Lower leg skin (tissue), 4 donors: ENCODE measurements at regions not wholly inside any gene's neighbourhood (a gene's known extent, or its start where the extent isn't known, plus 50 kb on each side); places are given as distances from the start of the nearest gene placed in this dataset.

ENCODE experiments used
- DNase-seq, 2 donors: peaks; one replicate each; pipeline ENCODE4 v3.0.0-alpha.2; 2019; ENCODE audit warnings: low spot score in 2 of 2
- H3K4me3 ChIP-seq: fragments of 200-600 bp; sonication (generic); 2 replicates; pipeline ENCODE4 v1.5.1; 2017; ENCODE audit warnings: mild to moderate bottlenecking, low read depth; ENCODE audit not compliant: poor library complexity, severe bottlenecking
- POLR2A ChIP-seq, 2 donors: fragments of 450-650 bp; IDR thresholded peaks; one replicate each; pipeline ENCODE4 v1.6.1; 2016 to 2017; ENCODE audit warnings: antibody characterized with exemption in 2 of 2, mild to moderate bottlenecking in 1 of 2, moderate library complexity in 1 of 2
- WGBS, 2 donors: methylation state at CpG; one replicate each; pipeline ENCODE4 v1.1.5; 2018; 5-methylcytosine and 5-hydroxymethylcytosine counted together
- intact Hi-C: fragments of 100-400 bp; cut with DNase I; formaldehyde crosslinking; loops from one replicate; pipeline ENCODE4 v1.15.0; 2023; ENCODE audit warnings: low total_unique reads
- TF ChIP-seq, protein P1 (sequence below), 3 donors: fragments of 450-650 bp; IDR thresholded peaks; one replicate each; pipeline ENCODE4 v1.5.1; 2016; ENCODE audit warnings: antibody characterized with exemption in 3 of 3, mild to moderate bottlenecking in 3 of 3, moderate library complexity in 2 of 3

DNA sequence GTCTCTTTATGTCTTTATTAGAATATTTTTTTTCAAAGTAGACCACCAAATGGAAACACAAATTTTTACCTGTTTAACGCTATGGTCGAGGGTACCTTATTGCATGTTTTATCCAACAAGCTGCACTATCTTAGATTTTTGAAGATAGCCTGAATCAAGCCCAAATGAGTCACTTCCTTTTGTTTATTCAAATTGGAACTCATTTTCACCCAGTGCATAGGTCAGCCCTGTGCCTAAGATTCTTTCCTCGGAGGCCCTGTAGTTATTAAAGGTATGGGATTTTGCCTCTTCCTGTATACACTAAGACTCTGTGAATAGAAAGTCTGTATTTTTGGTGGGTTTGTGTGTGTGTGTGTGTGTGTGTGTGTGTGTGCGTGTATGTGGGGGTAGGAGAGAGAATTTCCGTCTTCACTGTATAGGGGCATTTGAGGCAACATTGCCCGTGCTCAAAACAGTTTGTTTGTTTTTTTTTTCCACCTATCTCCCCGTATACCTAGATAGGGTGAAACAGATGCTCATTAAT is 358.0 kb upstream of the CADM2 start:
- H3K4me3 ChIP-seq, result no peak overlapping the region
- no peak for DNase-seq
- 76 to 85% methylated on average over 7 of the region's 7 CpGs for WGBS, 2 donors
- no peak for TF ChIP-seq POLR2A (IDR thresholded peaks at IDR 0.05)
- intact Hi-C loops, result no loop called here

DNA sequence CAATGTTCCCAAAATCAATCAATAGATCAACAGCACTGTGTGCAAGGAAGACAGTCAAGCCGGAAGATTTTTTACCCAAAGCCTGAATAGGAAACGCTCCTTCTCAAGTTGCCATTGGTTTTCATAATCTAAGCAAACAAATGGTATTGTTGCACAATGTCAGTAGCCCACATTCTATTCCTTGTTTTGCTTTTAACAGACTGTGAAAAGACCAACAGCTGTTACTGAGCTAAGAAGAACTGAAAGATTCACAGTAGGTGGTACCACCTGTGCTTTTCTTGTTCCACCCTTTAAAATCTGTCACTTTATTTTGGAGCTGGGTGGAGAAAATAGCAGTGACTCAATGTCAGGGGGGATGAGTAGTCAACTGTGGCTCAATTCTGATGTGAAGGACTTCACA is 357.5 kb upstream of the CADM2 start:
- TF ChIP-seq, protein P1, sequence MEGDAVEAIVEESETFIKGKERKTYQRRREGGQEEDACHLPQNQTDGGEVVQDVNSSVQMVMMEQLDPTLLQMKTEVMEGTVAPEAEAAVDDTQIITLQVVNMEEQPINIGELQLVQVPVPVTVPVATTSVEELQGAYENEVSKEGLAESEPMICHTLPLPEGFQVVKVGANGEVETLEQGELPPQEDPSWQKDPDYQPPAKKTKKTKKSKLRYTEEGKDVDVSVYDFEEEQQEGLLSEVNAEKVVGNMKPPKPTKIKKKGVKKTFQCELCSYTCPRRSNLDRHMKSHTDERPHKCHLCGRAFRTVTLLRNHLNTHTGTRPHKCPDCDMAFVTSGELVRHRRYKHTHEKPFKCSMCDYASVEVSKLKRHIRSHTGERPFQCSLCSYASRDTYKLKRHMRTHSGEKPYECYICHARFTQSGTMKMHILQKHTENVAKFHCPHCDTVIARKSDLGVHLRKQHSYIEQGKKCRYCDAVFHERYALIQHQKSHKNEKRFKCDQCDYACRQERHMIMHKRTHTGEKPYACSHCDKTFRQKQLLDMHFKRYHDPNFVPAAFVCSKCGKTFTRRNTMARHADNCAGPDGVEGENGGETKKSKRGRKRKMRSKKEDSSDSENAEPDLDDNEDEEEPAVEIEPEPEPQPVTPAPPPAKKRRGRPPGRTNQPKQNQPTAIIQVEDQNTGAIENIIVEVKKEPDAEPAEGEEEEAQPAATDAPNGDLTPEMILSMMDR (IDR thresholded peaks at IDR 0.05), result no peak
- no peak for TF ChIP-seq POLR2A (IDR thresholded peaks at IDR 0.05)
- no peak for DNase-seq
- intact Hi-C loops, result no loop called here
- no peak overlapping the region for H3K4me3 ChIP-seq
- WGBS, 2 donors, result 71 to 78% methylated on average over 2 of the region's 2 CpGs

DNA sequence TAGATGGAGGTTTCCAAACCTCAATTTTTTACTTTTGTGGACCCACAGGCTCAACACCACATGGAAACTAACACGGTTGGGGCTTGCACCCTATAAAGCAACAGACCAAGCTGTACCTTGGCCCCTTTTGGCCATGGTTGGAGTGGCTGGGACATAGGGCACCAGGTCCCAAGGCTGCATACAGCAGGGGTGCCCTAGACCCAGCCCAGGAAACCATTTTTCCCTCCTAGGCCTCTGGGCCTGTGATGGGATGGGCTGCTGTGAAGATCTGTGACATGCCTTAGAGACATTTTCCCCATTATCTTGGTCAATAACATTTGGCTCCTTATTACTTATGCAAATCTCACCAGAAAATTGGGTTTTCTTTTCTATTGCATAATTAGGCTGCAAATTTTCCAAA is 337.0 kb upstream of the CADM2 start:
- TF ChIP-seq POLR2A (IDR thresholded peaks at IDR 0.05), result no peak
- TF ChIP-seq, protein P1 (IDR thresholded peaks at IDR 0.05), result no peak
- no peak for DNase-seq
- 77 to 80% methylated on average over 1 of the region's 1 CpG for WGBS, 2 donors
- H3K4me3 ChIP-seq, result no peak overlapping the region
- intact Hi-C loops, result no loop called here

DNA sequence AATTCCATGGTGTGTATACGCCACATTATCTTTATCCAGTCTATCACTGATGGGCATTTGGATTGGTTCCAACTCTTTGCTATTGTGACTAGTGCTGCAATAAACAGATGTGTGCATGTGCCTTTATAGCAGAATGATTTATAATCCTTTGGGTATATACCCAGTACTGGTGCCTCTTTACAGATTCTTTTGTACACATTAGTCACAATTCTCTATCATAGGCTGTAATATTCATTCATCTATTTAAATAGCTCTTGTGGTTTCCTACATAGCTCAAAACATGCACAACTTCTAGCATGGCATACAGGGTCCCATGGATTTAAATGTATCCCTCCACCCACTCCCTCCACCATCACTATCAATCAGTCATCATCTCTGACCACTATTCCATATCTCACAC is 324.1 kb upstream of the CADM2 start:
- H3K4me3 ChIP-seq, result no peak overlapping the region
- no peak for DNase-seq
- intact Hi-C loops, result no loop called here
- 77 to 81% methylated on average over 1 of the region's 1 CpG for WGBS, 2 donors
- TF ChIP-seq, protein P1 (IDR thresholded peaks at IDR 0.05), result no peak
- no peak for TF ChIP-seq POLR2A (IDR thresholded peaks at IDR 0.05)

DNA sequence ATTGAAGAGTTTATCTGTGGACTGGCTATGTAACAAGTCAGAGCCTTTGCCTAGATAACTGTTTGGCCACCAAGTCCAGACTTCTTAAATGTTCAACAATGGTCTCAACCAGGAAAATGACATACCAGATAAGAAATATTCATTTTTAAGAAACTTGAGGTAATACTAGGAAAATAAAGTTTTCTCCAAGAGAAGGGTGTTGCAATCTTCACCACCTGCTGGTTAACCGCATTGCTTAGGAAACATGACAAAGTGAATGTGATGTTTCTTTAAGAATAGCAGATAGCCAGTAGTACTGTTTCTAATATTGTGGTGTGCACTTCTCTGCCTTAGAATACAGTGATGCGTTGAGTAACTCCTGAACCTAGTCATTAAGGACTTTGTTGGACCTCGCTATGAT is 321.5 kb upstream of the CADM2 start:
- TF ChIP-seq POLR2A (IDR thresholded peaks at IDR 0.05), result no peak
- TF ChIP-seq, protein P1 (IDR thresholded peaks at IDR 0.05), result no peak
- DNase-seq, result no peak
- H3K4me3 ChIP-seq, result no peak overlapping the region
- intact Hi-C loops, result no loop called here
- WGBS, 2 donors, result 87 to 89% methylated on average over 3 of the region's 3 CpGs

DNA sequence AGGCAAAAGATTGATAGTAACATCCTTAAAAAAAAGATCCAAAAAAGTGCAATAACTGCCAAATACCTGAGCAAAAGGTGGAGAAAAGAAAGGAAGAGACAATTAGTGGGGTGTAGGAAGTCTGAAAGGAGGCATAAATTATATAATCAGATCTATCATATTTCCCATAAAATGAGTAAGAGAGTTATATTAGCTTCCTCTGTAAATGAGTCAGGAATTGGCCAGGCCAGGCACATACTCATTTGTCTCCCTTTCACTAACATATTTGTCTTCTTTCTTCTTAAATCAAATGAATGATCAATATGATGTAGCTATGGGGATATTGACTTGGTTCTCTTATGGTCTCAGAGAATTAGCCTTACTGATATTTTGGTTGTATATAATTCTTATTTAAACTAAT is 292.3 kb upstream of the CADM2 start:
- intact Hi-C loops, result no loop called here
- H3K4me3 ChIP-seq, result no peak overlapping the region
- TF ChIP-seq POLR2A (IDR thresholded peaks at IDR 0.05), result no peak
- TF ChIP-seq, protein P1 (IDR thresholded peaks at IDR 0.05), result no peak
- no peak for DNase-seq
